ENCODE measurements at regions not wholly inside any gene's neighbourhood (a gene's known extent, or its start where the extent isn't known, plus 50 kb on each side); places are given as distances from the start of the nearest gene placed in this dataset.
"Not testable (repeated sequence)": the region's sequence is repeated elsewhere in the genome, so short reads cannot be mapped to it uniquely, and the experiment has no call there.

GRCh38 chr6:144654506-144654905, 369.4 kb downstream of the UTRN start:
- H3K4me1 Mint-ChIP-seq (ENCODE audit: low read depth): peaks cover 70% of the 10 kb centered on the region
- ATAC-seq (no peak), DNase-seq (no peak)
- peaks cover 4% of the 10 kb centered on the region for H3K9me3 Mint-ChIP-seq
- H3K36me3 Mint-ChIP-seq (ENCODE audit: insufficient read depth): peaks cover 6% of the 10 kb centered on the region
- no peaks in the 10 kb centered on the region for H3K27me3 Mint-ChIP-seq (ENCODE audit: low read depth)
- H3K4me3 Mint-ChIP-seq: no peak overlapping the region

- no peak for DNase-seq
- ATAC-seq: no peak
- peaks cover 2% of the 10 kb centered on the region for H3K36me3 Mint-ChIP-seq (ENCODE audit: insufficient read depth)
- H3K4me1 Mint-ChIP-seq (ENCODE audit: low read depth): peaks cover 73% of the 10 kb centered on the region
- H3K9me3 Mint-ChIP-seq: no peaks in the 10 kb centered on the region
- no peaks in the 10 kb centered on the region for H3K27me3 Mint-ChIP-seq (ENCODE audit: low read depth)
- no peak overlapping the region for H3K4me3 Mint-ChIP-seq
Measured at GRCh38 chr6:144655376-144655775, 370.2 kb downstream of the UTRN start.

- H3K9me3 Mint-ChIP-seq: no peaks in the 10 kb centered on the region
- peaks cover 3% of the 10 kb centered on the region for H3K36me3 Mint-ChIP-seq (ENCODE audit: insufficient read depth)
- no peak overlapping the region for H3K4me3 Mint-ChIP-seq
- DNase-seq (no peak), ATAC-seq (no peak)
- no peaks in the 10 kb centered on the region for H3K27me3 Mint-ChIP-seq (ENCODE audit: low read depth)
- H3K4me1 Mint-ChIP-seq (ENCODE audit: low read depth): peaks cover 75% of the 10 kb centered on the region
Measured at GRCh38 chr6:144657691-144658090, 372.6 kb downstream of the UTRN start.

GRCh38 chr6:144659202-144660182, 374.4 kb downstream of the UTRN start:
- no peaks in the 10 kb centered on the region for H3K9me3 Mint-ChIP-seq
- H3K4me1 Mint-ChIP-seq (ENCODE audit: low read depth): peaks cover 73% of the 10 kb centered on the region
- DNase-seq: no peak
- peak in 1 of 2 donors; percentile 11 for ATAC-seq
- peaks cover 2% of the 10 kb centered on the region for H3K36me3 Mint-ChIP-seq (ENCODE audit: insufficient read depth)
- H3K27me3 Mint-ChIP-seq (ENCODE audit: low read depth): no peaks in the 10 kb centered on the region
- peak overlapping the region; percentile 49 for H3K4me3 Mint-ChIP-seq

- ATAC-seq: no peak
- Mint-ChIP-seq H3K4me3 (no peak overlapping the region), H3K4me1 (ENCODE audit: low read depth) (peaks cover 70% of the 10 kb centered on the region), H3K27me3 (ENCODE audit: low read depth) (no peaks in the 10 kb centered on the region), H3K36me3 (ENCODE audit: insufficient read depth) (peaks cover 2% of the 10 kb centered on the region), H3K9me3 (no peaks in the 10 kb centered on the region)
- no peak for DNase-seq
Measured at GRCh38 chr6:144660561-144661115, 375.5 kb downstream of the UTRN start.

GRCh38 chr6:144661116-144661806, 376.1 kb downstream of the UTRN start:
- H3K4me1 Mint-ChIP-seq (ENCODE audit: low read depth): peaks cover 72% of the 10 kb centered on the region
- H3K36me3 Mint-ChIP-seq (ENCODE audit: insufficient read depth): peaks cover 2% of the 10 kb centered on the region
- H3K4me3 Mint-ChIP-seq: no peak overlapping the region
- H3K27me3 Mint-ChIP-seq (ENCODE audit: low read depth): no peaks in the 10 kb centered on the region
- no peaks in the 10 kb centered on the region for H3K9me3 Mint-ChIP-seq
- DNase-seq (no peak), ATAC-seq (no peak)

- ATAC-seq (no peak), DNase-seq (no peak)
- no peak overlapping the region for H3K4me3 Mint-ChIP-seq
- peaks cover 8% of the 10 kb centered on the region for H3K36me3 Mint-ChIP-seq (ENCODE audit: insufficient read depth)
- H3K9me3 Mint-ChIP-seq: no peaks in the 10 kb centered on the region
- no peaks in the 10 kb centered on the region for H3K27me3 Mint-ChIP-seq (ENCODE audit: low read depth)
- peaks cover 83% of the 10 kb centered on the region for H3K4me1 Mint-ChIP-seq (ENCODE audit: low read depth)
Measured at GRCh38 chr6:144662812-144663365, 377.8 kb downstream of the UTRN start.

GRCh38 chr6:144664281-144664680, 379.1 kb downstream of the UTRN start:
- peaks cover 10% of the 10 kb centered on the region for H3K36me3 Mint-ChIP-seq (ENCODE audit: insufficient read depth)
- no peak for DNase-seq
- H3K4me3 Mint-ChIP-seq: no peak overlapping the region
- H3K9me3 Mint-ChIP-seq: peaks cover 4% of the 10 kb centered on the region
- H3K27me3 Mint-ChIP-seq (ENCODE audit: low read depth): no peaks in the 10 kb centered on the region
- peaks cover 75% of the 10 kb centered on the region for H3K4me1 Mint-ChIP-seq (ENCODE audit: low read depth)
- no peak for ATAC-seq

GRCh38 chr6:144664947-144665346, 379.8 kb downstream of the UTRN start:
- H3K36me3 Mint-ChIP-seq (ENCODE audit: insufficient read depth): peaks cover 15% of the 10 kb centered on the region
- H3K4me1 Mint-ChIP-seq (ENCODE audit: low read depth): peaks cover 69% of the 10 kb centered on the region
- H3K4me3 Mint-ChIP-seq: no peak overlapping the region
- peaks cover 7% of the 10 kb centered on the region for H3K9me3 Mint-ChIP-seq
- H3K27me3 Mint-ChIP-seq (ENCODE audit: low read depth): no peaks in the 10 kb centered on the region
- DNase-seq: no peak
- ATAC-seq: no peak

GRCh38 chr6:144665932-144666450, 380.9 kb downstream of the UTRN start:
- Mint-ChIP-seq H3K4me3 (no peak overlapping the region), H3K9me3 (peaks cover 18% of the 10 kb centered on the region), H3K4me1 (ENCODE audit: low read depth) (peaks cover 68% of the 10 kb centered on the region), H3K36me3 (ENCODE audit: insufficient read depth) (peaks cover 24% of the 10 kb centered on the region), H3K27me3 (ENCODE audit: low read depth) (no peaks in the 10 kb centered on the region)
- DNase-seq: no peak
- ATAC-seq: no peak

GRCh38 chr6:144666781-144667180, 381.6 kb downstream of the UTRN start:
- Mint-ChIP-seq H3K4me3 (no peak overlapping the region), H3K9me3 (peaks cover 26% of the 10 kb centered on the region), H3K4me1 (ENCODE audit: low read depth) (peaks cover 68% of the 10 kb centered on the region), H3K36me3 (ENCODE audit: insufficient read depth) (peaks cover 29% of the 10 kb centered on the region), H3K27me3 (ENCODE audit: low read depth) (no peaks in the 10 kb centered on the region)
- no peak for ATAC-seq
- no peak for DNase-seq

GRCh38 chr6:144667532-144668503, 382.7 kb downstream of the UTRN start:
- H3K36me3 Mint-ChIP-seq (ENCODE audit: insufficient read depth): peaks cover 37% of the 10 kb centered on the region
- peaks cover 35% of the 10 kb centered on the region for H3K9me3 Mint-ChIP-seq
- no peak for DNase-seq
- peaks cover 69% of the 10 kb centered on the region for H3K4me1 Mint-ChIP-seq (ENCODE audit: low read depth)
- ATAC-seq: no peak
- no peaks in the 10 kb centered on the region for H3K27me3 Mint-ChIP-seq (ENCODE audit: low read depth)
- no peak overlapping the region for H3K4me3 Mint-ChIP-seq

- not testable (repeated sequence) for ATAC-seq; H3K4me3 Mint-ChIP-seq; DNase-seq; H3K27me3 Mint-ChIP-seq (ENCODE audit: low read depth)
- peaks cover 45% of the 10 kb centered on the region for H3K36me3 Mint-ChIP-seq (ENCODE audit: insufficient read depth)
- H3K9me3 Mint-ChIP-seq: peaks cover 44% of the 10 kb centered on the region
- H3K4me1 Mint-ChIP-seq (ENCODE audit: low read depth): peaks cover 61% of the 10 kb centered on the region
Measured at GRCh38 chr6:144670259-144670658, 385.1 kb downstream of the UTRN start.

Data from activated T-cell treated with anti-CD3 and anti-CD28 coated beads, Interleukin-2, amount 50 U/mL, for 4 hours (primary cell).